NCI-H2227 (cell line): ENCODE measurements at regions not wholly inside any gene's neighbourhood (a gene's known extent, or its start where the extent isn't known, plus 50 kb on each side); places are given as distances from the start of the nearest gene placed in this dataset.
"Not testable (repeated sequence)": the region's sequence is repeated elsewhere in the genome, so short reads cannot be mapped to it uniquely, and the experiment has no call there.

Experiments
- DNase-seq: peaks from one replicate; lab custom pipeline; 2025; ENCODE audit not compliant: unreplicated experiment; lab: John Stamatoyannopoulos, UW

DNA sequence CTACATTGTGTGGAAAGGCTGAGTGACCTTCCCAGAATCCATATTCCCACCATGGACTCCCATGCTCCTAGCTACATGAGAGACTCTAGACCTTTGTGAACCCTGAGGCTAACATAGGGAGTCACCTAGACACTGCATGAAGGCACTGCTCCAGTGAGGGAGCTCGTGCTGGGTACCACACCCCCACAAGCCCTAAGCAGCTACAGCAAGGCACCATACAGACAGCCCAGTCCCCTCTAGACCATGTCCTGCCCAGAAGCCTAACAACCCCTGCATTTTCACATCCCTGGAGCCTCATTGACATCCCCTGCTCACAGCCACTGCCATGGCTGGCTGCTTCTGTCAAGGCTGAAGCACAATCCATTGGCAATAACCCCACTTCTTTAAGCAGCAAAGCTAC is 176.5 kb upstream of the CTNND2 start:
- no peak for DNase-seq

DNA sequence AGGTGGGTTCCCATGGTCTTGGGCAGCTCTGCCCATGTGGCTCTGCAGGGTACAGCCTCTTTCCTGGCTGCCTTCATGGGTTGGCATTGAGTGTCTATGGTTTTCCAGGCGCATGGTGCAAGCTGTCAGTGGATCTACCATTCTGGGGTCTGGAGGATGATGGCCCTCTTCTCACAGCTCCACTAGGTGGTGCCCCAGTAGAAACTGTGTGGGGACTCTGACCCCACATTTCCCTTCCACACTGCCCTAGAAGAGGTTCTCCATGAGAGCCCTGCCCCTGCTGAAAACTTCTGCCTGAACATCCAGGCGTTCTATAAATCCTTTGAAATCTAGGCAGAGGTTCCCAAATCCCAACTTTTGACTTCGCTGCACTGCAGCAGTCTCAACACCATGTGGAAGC is 174.0 kb upstream of the CTNND2 start:
- not testable (repeated sequence) for DNase-seq

DNA sequence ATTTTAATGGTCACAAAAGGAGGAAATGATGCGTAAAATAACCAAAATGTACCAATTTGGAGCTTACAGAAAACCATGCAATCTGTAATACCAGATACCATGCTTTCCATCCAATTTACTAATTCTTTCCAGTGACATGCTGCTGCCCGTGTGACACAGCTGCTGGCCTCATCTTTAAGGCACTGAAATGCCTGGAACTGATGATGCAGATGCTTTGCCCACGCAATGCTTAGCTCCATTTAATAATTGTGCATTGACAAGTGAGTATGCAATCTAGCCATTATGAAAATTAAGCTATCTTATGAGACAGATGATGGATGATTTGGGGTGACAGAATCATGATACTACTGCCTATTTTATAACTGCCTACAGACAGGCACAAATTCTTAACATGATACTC is 169.2 kb upstream of the CTNND2 start:
- no peak for DNase-seq

DNA sequence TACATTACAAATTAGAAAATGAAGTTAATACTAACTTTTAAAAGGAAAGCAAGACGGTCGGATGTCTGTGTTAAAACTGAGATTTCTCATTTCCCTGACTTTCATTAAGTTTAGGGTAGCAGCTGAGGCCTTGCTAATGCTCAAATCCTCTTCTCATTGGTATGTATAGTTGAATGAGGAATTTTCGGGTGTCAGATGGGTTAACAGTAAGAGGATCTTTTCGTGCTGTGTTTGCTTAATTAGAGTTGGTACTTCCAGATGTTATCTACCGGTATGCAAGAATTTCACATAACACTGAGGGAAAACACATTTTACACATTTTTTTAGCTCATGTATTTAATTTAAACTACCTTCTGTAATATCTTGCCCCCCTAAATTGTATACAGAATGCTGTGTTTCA is 168.2 kb upstream of the CTNND2 start:
- no peak for DNase-seq

DNA sequence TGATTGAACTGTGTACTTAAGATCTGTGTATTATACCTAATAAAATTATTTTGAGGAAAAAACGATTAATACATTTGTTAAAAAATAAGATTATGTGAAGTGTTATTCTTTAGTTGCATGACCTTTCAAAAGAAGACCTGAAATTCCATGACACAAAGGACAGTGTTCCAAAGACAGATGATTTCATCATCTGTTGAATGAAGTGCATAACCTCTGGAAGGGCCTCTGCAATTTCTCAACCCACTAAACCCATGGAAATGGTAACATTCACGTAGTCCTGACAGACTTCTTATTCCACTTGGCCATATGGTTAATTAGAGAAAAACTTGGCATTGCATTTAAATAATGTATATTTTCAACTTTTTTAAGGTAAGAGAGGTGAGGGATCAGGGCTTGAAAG is 167.2 kb upstream of the CTNND2 start:
- DNase-seq: no peak

DNA sequence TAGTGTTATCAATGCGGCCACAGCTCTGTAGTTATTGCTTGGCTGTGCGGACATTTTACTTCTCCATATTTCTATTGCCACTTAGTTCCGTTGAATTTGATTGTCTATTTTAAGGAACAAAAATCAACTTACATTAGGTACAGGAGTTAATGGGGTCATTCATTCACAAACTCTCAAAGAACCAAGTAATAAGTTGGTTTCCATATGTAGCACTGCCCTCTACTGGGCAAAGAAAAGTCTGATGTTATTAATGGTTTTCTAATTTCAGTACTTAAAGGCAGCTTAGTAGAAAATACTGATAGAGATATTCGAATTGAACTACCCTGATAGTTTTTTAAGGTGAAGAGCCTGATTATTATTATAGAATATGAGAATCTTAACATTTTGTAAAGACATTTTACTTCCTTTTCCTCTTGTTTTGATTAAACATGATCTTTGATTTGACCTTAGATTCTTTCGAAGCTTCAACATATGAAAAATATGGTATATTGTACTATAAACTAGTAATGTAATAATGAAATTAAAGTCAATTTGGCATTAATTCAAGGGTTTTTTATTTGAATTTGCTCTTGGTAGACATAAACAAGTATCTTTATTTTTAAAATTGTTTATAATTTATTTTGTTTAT is 119.5 kb upstream of the CTNND2 start:
- peak; percentile 69 for DNase-seq

DNA sequence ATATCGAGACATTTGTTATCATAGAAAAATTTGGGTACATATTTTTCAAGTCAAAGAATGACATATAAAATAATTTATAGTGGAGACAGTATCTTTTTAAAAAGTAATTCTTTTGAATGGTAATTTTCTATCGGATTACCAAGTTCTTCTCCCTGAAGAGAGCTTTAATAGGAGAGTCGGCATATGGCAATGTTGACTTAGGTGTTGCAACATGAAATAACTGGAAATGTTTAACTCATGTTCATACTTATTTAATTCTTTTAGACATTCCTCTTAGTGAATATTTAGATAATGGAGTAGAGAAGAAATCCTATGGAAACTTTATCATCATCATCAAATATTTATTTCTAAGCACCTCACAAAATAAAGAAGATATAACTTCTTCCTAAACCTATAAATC is 118.2 kb upstream of the CTNND2 start:
- no peak for DNase-seq

DNA sequence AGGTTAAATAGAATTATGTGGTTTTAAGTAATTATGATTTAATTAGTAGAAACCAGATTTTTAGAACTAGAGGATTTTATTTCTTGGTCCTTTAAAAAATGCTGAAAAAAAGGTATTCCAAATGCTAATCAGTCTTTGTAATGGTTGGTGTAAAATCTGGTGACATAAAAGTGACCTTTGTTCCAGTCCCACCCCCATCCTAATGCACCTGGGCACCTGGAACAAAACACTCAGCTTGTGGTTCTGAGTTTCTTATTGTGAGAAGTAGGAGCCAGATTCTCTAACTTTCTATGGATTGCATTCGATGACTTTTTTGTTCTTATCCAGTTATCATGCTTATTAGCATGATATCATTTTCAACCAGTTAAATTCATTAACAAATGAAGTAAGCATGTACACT is 115.1 kb upstream of the CTNND2 start:
- no peak for DNase-seq

DNA sequence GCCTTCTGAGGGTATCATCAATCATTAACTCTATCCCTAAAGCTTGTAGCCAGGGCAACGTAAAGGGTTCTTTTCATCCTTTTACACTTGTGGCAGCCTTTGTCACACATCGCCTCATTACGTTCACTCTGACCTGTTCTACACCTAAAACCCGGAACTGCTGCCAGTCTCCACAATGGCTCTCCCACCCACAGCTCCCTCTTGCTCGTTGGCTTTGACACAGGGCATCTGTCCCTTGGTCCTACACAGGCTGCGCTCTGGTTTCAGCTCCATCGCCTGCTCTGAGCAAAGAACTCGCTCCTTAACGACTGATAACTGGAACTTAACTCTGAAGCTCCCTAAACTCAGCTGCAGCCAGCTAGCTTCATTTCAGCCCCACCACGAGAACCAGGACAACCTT is 112.8 kb upstream of the CTNND2 start:
- no peak for DNase-seq

DNA sequence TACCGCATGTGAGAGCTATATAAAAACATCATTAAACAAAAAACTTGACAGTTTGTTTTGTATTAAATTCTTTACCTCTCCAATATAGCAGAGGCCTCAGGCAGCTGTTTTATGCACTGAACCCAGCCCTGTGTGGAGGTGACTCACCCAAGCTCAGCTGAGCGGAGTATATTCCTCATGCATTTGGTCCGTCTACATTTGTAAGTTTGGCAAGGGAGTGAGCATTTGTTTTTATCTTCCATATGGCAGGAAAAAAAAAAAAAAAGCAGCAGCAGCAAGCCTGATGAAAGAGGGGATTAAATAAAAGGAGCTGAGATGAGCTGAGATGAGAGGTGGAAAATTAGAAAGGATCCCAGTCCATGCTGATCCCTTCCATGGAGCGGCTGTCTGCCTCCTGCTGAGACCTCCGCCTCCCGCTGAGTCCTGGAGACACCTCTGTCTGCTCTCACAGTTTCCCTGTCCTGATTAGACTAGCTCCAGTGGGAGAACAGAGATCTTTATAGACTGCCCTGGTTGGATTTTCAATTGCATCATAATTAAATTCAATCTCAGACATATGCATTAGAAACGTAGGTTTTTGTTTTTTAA is 112.0 kb upstream of the CTNND2 start:
- DNase-seq: peak; percentile 4

DNA sequence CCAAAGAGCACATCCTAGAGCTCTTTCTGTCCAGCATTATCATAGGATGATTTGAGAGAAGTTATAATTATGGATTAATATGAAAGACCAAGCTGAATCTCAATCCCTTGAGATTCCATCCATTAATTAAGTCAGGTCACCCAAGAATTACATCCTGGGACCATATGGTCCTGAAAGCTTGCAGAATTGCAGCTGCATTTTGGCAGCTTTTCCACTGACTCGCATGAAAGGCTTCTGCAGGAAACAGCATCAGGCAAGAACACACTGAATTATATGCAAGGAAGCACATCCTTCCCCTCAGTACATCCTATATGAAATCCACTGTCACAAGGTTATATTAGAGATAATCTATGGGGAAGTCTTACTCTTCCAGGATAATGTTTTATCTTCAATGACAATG is 109.1 kb upstream of the CTNND2 start:
- no peak for DNase-seq

DNA sequence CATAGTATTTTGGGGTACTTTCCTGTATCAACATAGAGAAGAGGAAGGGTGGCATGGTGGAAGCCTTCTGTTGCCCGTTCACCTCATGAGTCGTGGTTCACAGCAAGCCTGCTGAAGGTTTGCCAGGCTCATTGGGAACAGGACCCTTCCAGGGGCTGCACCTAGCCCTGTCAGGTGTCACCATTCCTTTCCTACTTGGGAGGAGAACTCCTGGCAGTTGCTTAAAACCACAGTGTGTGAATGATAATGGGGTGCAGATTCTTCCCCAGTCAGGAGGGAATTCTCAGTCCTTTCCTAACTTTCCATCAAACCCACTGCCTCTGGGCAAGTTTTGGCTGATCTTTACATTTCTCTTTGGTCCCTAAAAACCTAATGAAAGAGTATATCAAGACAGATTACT is 99.4 kb upstream of the CTNND2 start:
- no peak for DNase-seq

DNA sequence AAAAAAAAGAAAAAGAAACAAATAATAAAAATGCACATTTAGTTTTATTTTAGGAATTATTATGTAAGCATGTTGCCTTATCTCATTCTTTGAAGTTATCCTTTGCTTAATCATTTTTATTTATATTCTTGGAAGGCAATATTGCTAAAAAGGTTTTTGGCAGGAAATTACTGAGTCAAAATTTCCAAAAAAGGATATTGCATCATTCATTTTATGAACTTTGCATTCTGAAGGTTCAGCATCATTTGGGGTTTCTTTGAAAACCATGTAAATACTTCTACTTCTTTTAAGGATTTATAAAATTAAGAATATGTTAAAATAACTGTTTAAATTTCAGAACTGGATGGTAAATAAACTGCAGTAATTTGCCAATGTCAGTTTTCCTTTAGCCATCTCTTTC is 94.2 kb upstream of the CTNND2 start:
- DNase-seq: no peak

DNA sequence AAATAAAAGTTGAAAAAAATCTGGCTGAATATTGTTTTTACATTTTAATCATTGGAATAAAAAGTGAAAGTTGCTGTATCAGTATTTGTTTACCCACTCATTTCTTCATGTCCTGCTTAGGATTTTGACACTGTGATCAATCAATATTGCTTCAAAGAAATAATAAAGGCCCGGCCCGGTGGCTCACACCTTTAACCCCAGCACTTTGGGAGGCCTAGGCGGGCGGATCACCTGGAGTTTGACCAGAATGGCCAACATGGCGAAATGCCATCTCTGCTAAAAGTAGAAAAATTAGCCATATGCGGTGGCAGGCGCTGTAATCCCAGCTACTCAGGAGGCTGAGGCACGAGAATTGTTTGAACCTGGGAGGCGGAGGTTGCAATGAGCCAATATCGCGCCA is 93.7 kb upstream of the CTNND2 start:
- no peak for DNase-seq

DNA sequence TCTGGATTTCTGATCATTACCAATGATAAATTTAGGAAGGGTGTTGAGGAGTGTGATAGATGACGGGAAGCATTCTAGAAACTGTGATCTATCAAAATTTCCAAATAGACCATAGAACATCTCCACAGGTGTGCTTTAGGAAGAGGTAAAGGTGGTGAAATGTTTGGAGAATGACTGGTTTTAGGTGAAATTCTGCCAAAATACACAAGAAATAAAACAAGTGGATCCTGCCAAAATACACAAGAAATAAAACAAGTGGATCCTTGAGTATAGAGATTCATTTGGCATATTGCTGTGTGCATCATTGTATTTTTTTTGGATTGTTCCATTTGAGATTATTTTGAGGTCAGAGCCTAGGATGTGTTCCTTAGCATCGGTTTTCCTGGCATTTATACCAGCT is 88.3 kb upstream of the CTNND2 start:
- DNase-seq: no peak

DNA sequence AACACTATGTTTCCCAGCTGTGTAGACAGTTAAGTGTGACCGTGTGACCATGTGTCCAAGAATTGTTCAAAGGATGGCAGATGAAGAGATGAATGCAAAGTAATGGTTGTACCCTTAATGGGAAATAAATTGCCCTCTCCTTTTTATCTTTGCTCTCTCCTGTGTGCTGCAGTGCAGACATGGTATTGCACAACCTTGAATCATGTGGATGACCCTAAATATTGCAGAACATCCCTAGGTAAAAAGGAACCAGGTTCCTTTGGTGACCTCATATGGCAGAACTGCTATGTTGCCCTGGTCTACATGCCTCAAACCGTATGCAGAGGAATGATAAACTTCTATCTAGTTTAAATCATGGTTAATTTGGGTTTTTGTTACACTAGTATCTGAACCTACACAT is 81.7 kb upstream of the CTNND2 start:
- no peak for DNase-seq

DNA sequence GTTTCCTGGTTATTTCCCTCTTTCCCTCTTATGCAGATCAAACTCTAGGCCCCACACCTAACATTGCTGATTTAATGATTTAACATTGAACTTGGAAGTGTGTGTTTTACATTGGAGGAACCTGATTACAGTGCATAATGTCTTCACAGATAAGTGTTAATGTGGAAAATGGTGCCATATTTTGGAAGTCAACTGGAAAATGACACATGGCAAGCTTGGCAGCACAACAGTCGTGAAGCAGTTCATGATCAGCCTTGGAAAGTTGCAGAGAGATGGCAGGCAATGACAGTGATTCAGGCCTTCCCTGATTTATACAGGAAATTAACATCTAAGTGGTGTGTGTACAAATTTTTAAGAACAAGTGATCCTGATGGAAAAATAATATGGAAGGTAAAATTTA is 80.0 kb upstream of the CTNND2 start:
- no peak for DNase-seq

DNA sequence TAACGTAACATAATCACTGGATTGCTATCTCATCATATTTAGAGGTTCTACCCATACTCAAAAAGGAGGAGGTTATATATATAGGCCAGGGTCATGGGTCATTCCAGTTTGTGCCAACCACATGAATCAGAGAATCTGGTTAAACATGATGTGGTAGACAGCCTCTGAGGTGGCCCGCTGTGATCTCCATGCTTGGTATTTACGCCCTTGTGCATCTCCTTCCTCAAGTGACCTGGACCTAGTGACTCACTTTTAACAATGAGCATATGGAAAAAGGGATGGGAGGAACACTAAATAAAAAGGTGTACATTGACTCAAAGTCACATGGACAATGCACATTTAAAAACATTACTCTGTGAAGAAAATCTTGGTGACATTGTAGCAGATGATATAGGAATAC is 77.7 kb upstream of the CTNND2 start:
- DNase-seq: no peak

DNA sequence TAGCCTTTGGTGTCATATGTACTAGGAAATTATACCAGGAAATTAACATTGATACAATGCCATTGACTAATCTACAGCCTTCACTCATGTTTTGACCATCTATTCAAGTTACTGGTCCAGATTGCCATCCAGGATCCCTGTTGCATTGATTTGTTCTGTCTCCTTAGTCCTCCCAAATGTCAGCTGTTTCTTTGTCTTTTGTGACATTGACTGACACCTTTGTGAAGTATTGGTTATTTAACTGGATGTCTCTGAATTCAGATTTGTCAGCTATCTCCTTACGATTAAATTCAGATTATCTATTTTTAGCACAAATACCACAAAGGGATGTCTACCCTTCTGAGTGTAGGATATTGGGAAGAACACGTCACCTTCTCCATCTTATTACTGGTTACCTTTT is 73.7 kb upstream of the CTNND2 start:
- DNase-seq: no peak

DNA sequence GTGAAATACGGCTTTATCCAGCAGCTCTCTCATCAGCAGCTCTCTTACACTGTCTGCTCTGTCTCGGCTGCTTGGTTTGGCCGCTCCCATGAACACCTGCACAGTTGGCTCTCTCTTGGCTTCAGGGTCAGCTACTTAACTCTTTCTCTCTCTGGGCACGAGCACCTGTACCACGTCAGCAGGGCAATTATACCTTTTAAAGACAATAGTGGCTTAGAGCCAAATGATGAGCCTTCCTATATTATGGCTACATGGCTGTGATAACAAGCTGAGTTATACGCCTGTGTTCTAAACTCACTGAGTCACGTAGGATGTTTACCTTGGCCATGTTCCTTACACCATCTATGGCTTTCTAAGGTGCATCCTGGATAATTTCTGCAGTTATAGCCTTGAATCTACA is 69.2 kb upstream of the CTNND2 start:
- DNase-seq: no peak

DNA sequence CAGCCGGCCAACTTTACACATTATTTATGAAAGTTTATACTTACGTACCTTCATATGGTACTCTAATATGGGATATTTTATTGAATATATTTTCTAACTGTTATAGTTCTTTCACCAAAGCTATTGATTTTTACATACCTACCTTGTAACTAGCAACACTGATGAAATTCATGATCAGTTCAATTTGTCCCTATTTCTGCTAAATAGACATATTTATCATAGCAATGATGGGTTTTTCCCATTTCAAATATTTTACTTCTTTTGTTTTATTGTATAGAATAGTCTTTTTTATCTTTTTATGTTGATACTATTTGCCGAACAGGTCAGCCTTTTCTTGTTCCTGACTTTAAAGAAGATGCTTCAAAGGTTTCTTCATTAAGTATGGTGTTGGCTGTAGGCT is 59.0 kb upstream of the CTNND2 start:
- DNase-seq: no peak

DNA sequence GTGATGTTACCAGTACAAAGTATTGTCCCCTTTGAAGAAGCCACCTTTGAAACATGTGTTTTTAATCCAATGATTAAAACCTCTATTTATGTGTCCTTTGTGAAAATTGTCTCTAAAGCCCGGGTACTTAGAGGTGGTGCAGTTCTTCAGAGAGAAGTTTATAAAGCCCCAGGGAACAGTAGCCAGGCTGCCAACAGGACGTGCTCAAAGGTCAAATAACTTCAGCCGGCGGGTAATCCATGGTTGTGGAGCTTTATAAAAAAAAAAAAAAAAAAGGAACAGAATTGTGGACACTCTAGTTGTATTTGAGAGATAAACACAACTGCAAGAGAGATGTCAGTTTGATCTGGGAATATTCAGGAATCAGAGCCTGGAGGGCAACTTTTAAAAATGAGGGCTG is 57.9 kb upstream of the CTNND2 start:
- DNase-seq: no peak

DNA sequence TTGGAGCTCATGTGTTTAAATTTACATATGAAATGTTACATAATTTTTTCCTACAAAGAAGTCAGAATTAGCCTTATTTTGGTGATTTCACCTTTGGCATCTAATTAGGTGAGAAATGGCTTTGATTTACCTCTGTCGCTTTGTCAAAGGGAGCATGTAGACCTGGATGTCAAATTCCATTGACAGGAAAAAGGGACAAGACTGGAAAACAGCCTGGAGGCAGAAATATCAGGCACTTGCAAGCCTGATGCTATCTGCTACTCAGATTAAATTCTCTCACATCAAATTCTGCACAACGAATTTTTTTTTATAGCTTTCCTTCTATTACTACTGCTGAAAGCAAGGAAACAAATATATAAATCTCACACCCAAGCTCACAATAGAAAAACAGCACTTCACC is 54.1 kb upstream of the CTNND2 start:
- no peak for DNase-seq
